ENCODE measurements at regions not wholly inside any gene's neighbourhood (a gene's known extent, or its start where the extent isn't known, plus 50 kb on each side); places are given as distances from the start of the nearest gene placed in this dataset.
"Not testable (repeated sequence)": the region's sequence is repeated elsewhere in the genome, so short reads cannot be mapped to it uniquely, and the experiment has no call there.

DNA sequence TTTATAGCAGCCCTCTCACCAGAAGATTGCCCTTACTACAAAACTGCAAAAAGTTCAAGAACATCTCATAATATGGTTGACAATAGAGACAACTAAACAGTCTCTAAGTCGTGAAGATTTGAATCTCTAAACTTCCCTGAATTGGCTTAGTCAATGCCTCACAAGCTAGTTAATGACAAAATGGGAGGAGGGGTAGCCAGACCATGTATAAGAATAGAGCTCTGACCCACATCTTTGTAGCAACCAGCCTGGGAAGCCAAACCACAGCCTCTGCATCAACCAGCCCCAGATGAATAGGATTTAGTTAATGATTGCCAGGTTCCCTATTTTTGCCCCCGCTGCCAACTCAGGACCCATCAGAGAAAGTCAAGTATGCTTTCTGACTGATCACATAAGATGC, 1265.9 kb upstream of the PCDH10 start:
- DNase-seq, result not testable (repeated sequence)

DNA sequence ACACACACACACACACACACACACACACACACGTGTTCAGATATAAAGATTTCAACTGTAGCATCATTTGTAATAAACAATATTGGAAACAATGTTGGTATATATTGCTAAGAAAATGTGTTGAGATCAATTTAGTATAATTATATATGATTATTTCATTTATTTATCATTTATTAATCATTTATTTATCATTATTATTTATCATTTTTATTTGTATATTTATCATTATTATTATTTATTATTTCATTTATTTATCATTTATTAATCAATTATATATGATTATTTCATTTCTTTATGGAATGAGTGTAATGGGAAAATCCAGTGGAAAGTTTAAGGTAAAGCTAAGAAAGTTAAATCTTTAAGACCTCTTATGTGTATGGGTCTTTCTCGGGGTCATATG, 1223.4 kb upstream of the PCDH10 start:
- DNase-seq, result not testable (repeated sequence)

DNA sequence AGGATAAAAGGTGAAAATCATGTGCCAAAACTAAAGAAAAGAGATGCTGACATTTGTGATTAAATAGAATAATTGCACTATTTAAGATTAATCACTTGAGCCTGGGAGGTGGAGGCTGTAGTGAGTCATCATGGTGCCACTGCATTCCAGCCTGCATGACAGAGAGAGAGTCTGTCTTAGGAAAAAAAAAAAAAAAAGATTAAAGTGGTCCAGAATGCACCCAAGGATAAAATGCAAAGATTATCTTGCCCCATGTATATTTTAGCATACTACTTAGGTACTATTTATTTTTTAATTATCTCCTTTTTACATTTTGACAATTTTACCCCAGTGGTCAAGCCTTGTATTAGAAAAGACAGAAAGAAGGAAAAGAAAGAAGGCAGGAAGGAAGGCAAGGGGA, 1181.4 kb upstream of the PCDH10 start:
- not testable (repeated sequence) for DNase-seq

DNA sequence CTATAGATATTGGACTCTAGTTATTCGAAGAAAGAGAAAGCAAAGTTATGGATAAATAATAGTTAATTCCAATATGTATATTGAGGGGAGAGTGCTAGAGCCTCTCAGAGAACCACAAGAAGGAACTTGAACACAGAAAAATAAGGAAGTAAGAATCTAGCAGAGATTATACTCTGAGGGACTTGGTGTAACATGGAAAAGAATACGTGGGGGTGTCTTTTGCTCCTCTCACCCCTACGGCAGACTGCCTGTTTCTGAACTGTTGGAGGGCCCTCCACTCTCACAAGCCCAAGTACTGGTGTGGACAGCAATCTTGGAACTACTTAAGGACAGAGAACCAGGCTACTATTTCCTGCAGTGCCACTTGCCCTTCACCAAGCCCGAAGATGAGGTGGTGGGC, 1174.4 kb upstream of the PCDH10 start:
- DNase-seq, result no peak

DNA sequence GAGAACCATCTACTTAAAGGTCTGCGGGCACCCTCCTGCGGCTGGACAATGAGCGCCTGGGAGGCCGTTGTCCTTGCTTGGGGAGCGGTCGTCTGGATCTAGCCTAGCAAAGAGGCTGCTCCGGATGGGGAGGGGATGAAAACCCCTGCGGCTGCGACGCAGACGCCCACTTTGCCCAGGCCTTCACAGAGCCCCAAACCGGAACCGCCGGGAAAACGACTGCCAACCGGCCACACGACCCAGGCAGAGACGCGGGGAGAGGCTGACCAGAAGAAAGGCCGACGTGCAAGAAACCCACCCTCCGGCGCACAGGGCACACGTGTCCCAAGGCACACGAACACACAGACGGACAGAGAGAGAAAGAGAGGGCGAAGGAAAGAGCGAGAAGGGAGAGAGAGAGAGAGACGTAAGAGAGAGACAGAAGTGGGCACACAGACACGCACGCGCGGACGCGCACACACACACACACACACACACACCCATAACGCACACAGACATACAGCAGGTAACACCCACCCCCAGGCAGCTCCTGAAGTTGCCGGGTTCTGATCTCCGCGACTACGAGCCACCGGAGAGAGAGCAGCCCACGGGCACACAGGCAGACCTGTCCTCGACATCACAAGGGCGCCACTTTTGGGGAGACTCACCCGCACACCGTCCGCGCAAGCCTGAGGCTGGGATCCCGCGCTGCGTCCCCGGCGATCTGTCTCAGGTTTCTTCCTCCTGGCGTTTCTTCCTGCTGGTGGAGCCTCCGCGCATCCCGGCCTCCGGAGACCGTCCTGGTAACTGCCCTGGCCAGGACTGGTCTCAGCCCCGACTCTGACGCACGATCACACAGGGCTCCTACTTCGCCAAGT, 1173.6 kb upstream of the PCDH10 start:
- not testable (repeated sequence) for DNase-seq

DNA sequence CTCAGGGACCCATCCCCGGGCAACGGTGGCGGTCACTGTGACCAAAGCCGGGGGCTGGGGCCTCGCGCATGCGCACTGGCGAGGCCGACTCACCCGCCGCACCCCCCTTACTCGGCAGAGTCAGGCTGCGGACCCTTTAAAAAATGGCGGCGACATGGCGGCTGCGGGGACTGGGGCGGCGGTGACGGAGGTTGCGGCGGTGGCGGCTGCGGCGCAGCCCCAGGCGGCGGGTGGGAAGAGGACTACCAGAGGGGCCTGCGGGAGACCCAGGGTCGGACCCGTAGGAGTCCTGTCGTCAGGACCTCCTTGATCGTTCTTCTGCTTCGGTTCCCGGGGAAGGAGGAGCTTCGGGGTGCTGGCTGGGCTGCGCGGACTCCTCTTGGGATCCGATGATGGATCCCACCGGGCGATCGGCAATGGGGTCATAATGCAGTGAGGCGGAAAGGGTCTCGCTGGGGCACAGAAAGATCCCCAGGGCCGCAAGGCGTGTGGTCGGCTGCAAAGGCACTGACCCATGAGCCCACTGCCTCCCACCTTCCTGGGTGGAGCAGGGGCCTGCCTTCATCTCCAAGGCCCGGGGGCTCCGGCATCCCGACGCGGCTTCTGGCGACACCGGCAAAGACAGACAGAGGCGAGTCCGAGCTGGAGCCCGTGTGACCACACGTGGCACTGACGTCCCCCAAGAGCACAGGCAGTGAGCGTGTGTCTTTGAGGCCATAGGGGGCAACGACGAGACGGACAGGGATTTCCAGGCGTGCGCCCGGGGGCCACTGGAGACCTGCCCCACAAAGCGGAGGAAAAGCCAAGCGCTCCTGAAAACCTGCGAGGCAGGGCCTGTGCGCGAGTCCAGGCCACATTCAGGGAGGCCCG, 1172.7 kb upstream of the PCDH10 start:
- not testable (repeated sequence) for DNase-seq

DNA sequence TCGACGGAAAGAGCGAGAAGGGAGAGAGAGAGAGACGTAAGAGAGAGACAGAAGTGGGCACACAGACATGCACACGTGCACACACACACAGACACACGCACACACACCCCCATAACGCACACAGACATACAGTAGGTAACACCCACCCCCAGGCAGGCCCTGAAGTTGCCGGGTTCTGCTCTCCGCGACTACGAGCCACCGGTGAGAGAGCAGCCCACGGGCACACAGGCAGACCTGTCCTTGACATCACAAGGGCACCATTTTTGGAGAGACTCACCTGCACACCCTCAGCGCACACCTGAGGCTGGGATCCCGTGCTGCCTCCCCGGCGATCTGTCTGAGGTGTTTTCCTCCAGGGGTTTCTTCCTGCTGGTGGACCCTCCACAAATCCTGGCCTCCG, 1171.0 kb upstream of the PCDH10 start:
- DNase-seq, result no peak

DNA sequence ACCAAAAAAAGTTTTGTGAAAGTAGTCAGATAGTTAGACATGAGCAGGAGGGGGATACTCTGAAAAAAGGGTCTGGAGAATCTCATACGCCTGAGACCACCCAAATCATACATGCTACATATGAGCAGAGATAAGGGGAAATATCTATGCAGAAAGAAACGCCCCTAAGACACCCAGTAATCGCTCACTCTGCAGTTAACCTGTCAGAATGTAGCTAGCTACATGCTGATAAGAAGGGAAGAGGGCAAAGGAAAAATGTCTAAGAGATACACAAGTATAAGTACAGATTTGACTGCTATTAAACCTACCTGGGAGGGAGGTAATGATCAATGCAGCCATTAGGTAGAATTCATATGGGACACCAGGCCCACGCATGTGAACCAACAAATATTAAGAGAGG, 1159.5 kb upstream of the PCDH10 start:
- DNase-seq, result no peak

DNA sequence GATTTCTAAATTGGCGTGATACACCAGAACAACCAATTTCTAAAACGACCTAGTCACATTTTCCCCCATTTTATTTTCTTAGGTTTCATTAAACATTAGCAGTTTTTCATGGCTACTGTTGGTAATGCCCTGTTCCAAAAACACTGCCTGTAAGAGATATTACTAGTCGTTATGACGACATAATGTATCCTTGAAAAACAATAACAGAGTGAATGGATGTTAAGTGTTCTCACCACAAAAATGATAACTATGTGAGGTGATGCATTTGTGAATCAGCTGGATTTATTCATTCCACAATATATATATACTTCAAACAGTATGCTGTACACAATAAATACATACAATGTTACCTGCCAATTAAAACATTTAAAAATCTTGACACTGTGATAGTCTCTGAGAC, 1147.6 kb upstream of the PCDH10 start:
- no peak for DNase-seq

DNA sequence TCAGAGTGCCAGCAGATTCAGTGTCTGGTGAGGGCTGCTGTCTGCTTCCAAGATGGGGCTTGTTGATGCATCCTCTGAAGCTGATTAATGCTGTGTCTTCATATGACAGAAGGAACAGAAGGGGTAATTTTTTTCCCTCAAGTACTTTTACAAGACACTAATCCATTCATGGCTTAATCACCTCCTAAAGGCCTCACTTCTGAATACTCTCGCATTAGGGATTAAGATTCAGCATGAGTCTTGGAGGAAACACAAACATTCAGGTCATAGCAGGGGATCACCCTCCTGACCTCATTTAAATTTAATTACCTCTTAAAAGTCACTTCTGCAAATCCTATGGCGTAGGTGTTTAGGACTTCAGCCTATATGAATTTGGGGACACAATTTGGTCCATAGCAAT, 1145.5 kb upstream of the PCDH10 start:
- DNase-seq, result no peak

DNA sequence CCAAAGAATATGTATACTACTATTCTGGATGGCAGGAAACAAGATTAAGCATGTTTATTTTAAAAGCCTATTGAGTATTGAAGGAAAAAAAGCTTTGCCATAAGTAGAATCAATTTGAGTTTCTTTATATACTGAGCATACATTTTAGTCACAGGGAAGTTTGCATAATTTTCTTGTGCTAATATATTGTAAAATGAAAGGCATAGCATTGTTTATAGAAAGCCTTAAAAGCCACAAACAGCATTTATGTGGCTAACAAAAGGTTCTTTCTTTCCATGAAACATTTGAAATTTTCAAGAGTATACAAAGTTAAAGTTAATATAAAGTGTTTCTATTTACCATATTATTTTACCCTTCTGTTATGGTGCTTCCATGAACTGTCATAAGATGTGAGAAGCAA, 1133.8 kb upstream of the PCDH10 start:
- DNase-seq, result no peak

DNA sequence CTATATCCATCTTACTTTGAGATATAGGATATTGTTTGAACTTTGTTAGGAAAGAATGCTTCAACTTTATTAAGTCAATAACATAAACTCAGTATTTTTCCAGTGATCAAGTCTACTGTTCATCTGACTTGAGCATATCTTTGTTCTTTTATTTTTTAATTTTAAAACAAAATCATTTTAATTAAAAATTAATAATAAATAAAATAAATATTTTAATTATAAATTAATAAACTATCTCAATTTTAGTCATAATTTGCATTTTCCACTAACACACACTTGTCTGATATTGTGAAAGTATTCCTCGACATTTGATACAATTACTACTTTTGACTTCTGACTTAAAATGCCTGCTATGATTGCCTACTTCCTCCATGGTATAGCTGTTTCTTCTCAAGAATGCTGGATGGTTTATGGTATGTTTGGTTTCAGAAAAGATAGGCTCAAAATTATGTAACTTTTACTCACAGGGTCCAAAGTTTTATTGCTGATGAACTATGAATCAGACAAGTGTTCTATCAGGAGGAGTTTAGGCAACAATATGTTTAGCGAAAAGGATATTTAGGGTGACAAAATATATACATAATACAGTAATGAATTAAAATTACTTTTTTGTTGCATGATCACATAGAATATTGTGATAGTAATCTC, 1132.3 kb upstream of the PCDH10 start:
- DNase-seq, result no peak

DNA sequence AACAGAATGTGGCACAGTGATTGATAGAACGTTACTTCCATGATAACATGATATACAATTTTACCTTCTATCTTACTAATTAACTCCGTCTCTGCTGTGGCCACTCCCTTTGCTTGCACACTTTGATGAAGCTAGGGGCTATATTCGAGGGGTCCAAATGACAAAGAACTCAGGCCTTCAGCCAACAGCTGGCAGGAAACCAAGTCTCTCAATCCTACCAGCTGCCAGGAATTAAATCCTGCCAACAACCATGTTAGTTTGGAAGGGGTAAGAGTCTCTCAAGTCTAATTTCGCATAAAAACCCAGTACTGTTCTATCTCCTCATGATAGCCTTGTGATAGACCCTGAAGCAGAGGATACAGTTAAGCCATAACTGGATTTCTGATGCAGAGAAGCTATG, 1122.9 kb upstream of the PCDH10 start:
- no peak for DNase-seq

DNA sequence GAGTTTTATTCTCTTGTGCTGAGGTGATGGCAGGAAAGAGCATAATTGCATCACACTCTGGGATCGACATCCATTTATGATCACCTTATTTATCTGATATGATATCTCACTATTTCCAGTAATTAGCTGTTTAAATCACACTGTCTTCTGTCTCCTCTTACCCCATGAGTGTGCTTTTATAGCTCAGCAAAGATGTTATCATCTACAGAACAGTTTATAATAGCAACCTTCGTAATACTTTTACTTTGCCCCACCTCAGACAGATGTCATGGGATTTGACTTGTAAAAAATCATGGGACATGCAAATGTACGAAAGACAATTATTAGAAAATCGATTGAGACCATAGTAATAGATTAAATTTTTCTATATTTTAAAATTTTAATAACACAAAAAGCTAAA, 1122.3 kb upstream of the PCDH10 start:
- DNase-seq, result no peak

DNA sequence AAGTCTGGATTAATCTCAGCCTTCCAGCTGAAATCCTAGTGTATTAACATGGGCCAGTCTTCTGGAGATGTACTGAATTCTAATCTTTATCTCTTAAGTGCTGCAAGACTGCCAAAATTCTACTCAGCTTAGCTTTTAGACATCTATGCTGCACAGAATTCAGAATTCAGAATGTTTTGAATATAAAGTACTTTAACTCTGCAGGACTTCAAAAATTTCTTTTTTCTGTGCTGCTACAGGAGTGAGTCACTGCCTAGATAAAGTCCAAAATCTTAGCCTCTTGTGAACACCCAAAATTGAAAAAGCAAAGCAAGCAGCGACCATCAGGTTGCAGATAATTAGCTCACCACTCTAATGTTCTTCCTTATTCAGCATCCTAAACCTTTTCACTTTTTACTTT, 1092.6 kb upstream of the PCDH10 start:
- no peak for DNase-seq

DNA sequence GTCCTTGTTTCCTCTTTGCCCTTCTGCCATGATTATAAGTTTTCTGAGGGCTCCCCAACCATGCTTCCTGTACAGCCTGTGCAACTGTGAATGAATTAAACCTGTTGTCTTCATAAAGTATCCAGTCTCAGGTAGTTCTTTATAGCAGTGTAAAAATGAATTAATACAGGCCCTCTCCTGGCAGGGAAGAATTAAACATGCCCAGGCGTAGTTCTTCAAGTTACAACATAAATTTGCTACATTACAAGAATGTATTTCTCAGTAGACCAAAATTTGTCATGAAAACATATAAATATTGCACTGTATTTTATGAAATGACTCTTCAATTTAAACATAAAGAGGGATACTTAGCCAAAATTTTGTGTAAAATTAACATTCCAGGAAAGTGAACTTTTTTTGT, 1089.9 kb upstream of the PCDH10 start:
- DNase-seq, result no peak

DNA sequence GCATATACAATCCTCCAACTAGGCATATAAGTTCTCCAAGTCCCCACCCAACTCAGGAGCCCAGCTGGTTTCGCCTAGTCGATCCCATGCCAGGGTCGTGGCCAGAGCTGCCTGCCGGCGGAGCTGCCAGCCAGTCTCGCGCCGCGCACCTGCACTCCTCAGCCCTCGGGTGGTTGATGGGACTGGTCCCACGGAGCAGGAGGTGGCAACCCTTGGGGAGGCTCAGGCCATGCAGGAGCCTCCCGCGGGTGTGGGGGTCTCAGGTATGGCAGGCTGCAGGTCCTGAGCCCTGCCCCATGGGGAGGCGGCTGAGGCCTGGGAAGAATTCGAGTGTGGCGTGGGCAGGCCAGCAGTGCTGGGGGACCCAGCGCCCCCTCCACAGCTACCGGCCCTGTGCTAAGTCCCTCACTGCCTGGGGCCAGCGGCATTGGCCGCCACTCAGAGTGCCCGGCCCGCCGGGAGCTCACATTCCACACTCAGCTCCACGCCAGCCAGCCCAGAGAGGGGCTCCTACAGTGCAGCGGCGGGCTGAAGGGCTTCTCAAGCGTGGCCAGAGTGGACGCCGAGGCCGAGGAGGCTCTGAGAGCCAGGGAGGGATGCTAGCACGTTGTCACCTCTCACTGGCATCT, 1086.4 kb upstream of the PCDH10 start:
- DNase-seq, result no peak

DNA sequence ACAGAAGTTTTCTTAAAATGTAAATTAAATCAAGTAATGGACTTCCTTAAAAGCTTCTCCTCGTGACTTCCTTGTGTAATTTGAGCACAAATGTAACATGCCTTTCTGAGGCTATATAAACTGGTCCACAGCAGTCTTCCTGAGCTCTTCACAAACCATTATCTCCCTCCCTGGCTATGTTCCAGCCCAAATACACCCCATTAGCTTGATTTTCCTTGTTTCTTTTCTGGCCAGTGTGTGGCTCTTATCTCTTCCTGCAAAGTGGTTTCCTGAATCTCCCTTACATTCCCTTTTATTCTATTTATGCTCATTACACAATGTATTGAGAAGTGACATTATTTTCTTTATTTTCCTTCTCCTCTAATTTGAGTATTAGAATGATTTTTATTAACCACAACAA, 1085.3 kb upstream of the PCDH10 start:
- no peak for DNase-seq

DNA sequence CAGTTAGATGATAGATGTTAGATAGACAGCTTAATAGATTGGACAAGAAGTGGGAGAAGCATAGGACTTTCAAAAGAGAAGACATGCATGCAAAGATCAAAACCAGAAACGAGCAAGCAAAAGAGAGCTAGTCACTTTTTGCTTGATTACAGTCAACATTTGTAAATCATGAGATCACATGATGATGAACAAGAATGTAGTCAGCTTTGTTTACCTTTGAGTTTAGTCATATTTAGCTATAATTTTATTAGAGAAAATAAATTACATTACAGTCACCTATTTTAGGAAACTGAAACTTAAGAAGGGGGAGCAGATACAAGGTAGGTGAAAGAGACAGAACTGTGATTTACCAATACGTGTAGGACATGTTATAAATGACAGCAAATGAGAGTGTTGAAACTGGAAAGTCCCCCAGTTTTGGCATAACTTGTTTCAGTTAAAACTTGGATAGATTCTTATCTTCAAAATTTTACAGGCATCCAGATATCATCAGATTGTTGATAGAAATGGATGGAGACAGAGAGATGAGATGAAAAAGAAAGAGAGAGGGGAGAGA, 1083.1 kb upstream of the PCDH10 start:
- no peak for DNase-seq

DNA sequence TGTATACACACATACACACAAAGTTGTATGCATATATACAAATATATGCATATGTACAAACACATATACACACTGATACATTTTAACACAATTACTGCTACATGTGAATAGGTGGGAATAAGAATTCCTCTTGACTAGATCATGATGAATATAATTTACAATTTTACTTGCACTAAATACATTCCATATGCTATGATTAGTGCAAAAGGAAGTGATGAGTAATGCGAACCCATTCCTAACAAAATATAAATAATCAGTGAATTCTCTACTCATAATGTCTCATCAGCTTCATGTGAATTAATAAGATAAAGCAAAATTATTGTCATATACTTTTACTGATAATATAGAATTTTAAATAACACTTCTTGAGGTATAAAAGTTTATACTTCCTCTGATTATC, 1077.3 kb upstream of the PCDH10 start:
- no peak for DNase-seq

DNA sequence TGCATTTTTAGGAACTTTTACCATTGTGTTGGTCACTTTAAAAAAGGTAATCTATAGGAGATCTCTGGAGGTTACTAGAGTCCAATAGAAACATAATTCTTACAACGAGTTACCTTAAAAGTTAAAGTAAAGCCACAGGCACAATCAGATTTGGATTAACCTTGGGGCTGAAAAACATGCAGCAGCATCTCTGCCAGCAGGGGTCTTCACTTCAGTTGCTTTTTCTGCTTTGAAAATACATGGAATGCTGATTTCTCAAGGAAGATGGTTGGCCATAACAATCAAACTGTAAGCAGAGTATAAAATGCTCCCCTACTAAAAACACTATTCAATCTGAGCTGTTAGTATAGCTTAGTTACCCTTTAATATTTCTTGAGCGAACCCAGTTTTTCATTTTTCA, 1072.3 kb upstream of the PCDH10 start:
- DNase-seq, result no peak

DNA sequence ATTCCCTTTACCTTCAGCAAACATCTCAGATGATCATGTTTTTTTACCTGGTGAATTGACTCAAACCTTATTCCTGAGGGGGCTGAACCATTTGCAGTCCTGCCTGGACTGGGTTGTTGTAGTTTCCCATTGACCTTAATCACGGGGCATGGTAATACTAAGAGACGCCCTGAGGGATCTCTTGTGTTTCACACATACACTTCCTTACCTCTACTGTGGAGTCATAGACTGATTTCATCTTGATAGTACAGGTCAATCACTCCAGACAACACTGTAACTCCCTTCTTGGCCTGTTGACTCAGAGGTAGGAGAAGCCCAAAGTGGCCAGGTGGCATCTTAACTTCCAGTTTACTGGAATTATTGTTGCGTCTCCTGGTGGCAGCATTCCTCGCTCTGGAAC, 1064.0 kb upstream of the PCDH10 start:
- DNase-seq, result no peak

DNA sequence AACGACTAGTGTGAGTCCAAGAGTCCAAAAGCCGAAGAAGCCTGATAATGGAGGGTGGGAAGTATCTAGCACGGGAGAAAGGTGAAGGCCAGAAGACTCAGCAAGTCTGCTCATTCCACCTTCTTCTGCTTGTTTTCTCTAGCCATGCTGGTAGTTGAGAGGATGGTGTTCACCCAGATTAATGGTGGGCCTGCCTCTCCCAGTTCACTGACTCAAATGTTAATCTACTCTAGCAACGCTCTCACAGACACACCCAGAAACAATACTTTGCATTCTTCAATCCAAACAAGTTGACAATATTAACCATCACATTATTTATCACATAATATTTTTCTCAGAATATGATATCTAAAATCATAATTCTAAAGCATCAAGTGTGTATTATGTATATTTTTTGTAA, 1055.1 kb upstream of the PCDH10 start:
- no peak for DNase-seq

Data from eye (tissue), 1 donor.